ENCODE measurements at regions not wholly inside any gene's neighbourhood (a gene's known extent, or its start where the extent isn't known, plus 50 kb on each side); places are given as distances from the start of the nearest gene placed in this dataset.
"Not testable (repeated sequence)": the region's sequence is repeated elsewhere in the genome, so short reads cannot be mapped to it uniquely, and the experiment has no call there.

GRCh38 chr9:73441223-73441622 is 289.6 kb downstream of the ANXA1 start:
- WGBS (ENCODE audit: insufficient coverage): no CpG with 5 or more reads among the region's 1 CpG
- Mint-ChIP-seq H3K27me3 (no peaks in the 10 kb centered on the region), H3K4me1 (no peaks in the 10 kb centered on the region), H3K27ac (no peak overlapping the region), H3K9me3 (peaks cover 0 to 8% (median 0%) of the 10 kb centered on the region in 3 donors), H3K4me3 (no peak overlapping the region), H3K36me3 (no peaks in the 10 kb centered on the region)
- no peaks in the 10 kb centered on the region for H3K9me3 ChIP-seq
- no peak overlapping the region for H3K4me3 ChIP-seq (ENCODE audit: control insufficient read depth in 1 of 2, extremely low read depth in 1 of 2, low read length in 1 of 2)
- DNase-seq: no peak
- H3K4me1 ChIP-seq (ENCODE audit: control insufficient read depth in 1 of 2, extremely low read depth in 1 of 2, insufficient read depth in 2 of 2, low read length in 2 of 2): no peaks in the 10 kb centered on the region
- CTCF ChIA-PET: interaction anchor here in 1 of 2 donors (0.6 kb wide), 1 partner anchor 14 kb away, joined by 3 read pairs; no protein-coding TSS in a partner anchor
- no peaks in the 10 kb centered on the region for H3K27me3 ChIP-seq (replicated peaks in 1 of 2; ENCODE audit: control insufficient read depth in 2 of 2, extremely low read depth in 1 of 2, insufficient read depth in 2 of 2, low read length in 1 of 2)
- POLR2A ChIA-PET: no interaction called here
- H3K36me3 ChIP-seq (ENCODE audit: control insufficient read depth in 2 of 2, extremely low read depth in 1 of 2, insufficient read depth in 1 of 2, low read length in 1 of 2): no peaks in the 10 kb centered on the region
- no peak for ATAC-seq (replicated peaks in 1 of 4)
- no peak overlapping the region for H3K27ac ChIP-seq (ENCODE audit: low read length)

- Histone ChIP-seq H3K9me3 (no peaks in the 10 kb centered on the region), H3K27ac (ENCODE audit: low read length) (no peak overlapping the region), H3K4me1 (ENCODE audit: control insufficient read depth in 1 of 2, extremely low read depth in 1 of 2, insufficient read depth in 2 of 2, low read length in 2 of 2) (no peaks in the 10 kb centered on the region), H3K27me3 (replicated peaks in 1 of 2; ENCODE audit: control insufficient read depth in 2 of 2, extremely low read depth in 1 of 2, insufficient read depth in 2 of 2, low read length in 1 of 2) (no peaks in the 10 kb centered on the region), H3K36me3 (ENCODE audit: control insufficient read depth in 2 of 2, extremely low read depth in 1 of 2, insufficient read depth in 1 of 2, low read length in 1 of 2) (no peaks in the 10 kb centered on the region), H3K4me3 (ENCODE audit: control insufficient read depth in 1 of 2, extremely low read depth in 1 of 2, low read length in 1 of 2) (no peak overlapping the region)
- Mint-ChIP-seq H3K27ac (no peak overlapping the region), H3K9me3 (peaks cover 0 to 8% (median 0%) of the 10 kb centered on the region in 3 donors), H3K36me3 (no peaks in the 10 kb centered on the region), H3K4me1 (no peaks in the 10 kb centered on the region), H3K27me3 (no peaks in the 10 kb centered on the region), H3K4me3 (no peak overlapping the region)
- POLR2A ChIA-PET: no interaction called here
- CTCF ChIA-PET: no interaction called here
- WGBS (ENCODE audit: insufficient coverage): no CpG with 5 or more reads among the region's 5 CpGs
- ATAC-seq (replicated peaks in 1 of 4): no peak
- no peak for DNase-seq
These were observed 290.5 kb downstream of the ANXA1 start for GRCh38 chr9:73441890-73442818.

GRCh38 chr9:73444821-73445220 is 293.2 kb downstream of the ANXA1 start:
- ATAC-seq (replicated peaks in 1 of 4) (no peak), DNase-seq (no peak)
- no peaks in the 10 kb centered on the region for H3K36me3 Mint-ChIP-seq
- Histone ChIP-seq H3K27me3 (replicated peaks in 1 of 2; ENCODE audit: control insufficient read depth in 2 of 2, extremely low read depth in 1 of 2, insufficient read depth in 2 of 2, low read length in 1 of 2) (no peaks in the 10 kb centered on the region), H3K4me1 (ENCODE audit: control insufficient read depth in 1 of 2, extremely low read depth in 1 of 2, insufficient read depth in 2 of 2, low read length in 2 of 2) (no peaks in the 10 kb centered on the region), H3K36me3 (ENCODE audit: control insufficient read depth in 2 of 2, extremely low read depth in 1 of 2, insufficient read depth in 1 of 2, low read length in 1 of 2) (no peaks in the 10 kb centered on the region), H3K9me3 (no peaks in the 10 kb centered on the region), H3K4me3 (ENCODE audit: control insufficient read depth in 1 of 2, extremely low read depth in 1 of 2, low read length in 1 of 2) (no peak overlapping the region), H3K27ac (ENCODE audit: low read length) (no peak overlapping the region)
- no peak overlapping the region for H3K4me3 Mint-ChIP-seq
- CTCF ChIA-PET: no interaction called here
- no CpG with 5 or more reads among the region's 1 CpG for WGBS (ENCODE audit: insufficient coverage)
- H3K4me1 Mint-ChIP-seq: no peaks in the 10 kb centered on the region
- POLR2A ChIA-PET: no interaction called here
- H3K9me3 Mint-ChIP-seq: peaks cover 0 to 9% (median 0%) of the 10 kb centered on the region in 3 donors
- H3K27ac Mint-ChIP-seq: no peak overlapping the region
- no peaks in the 10 kb centered on the region for H3K27me3 Mint-ChIP-seq

GRCh38 chr9:73445384-73445783 is 293.7 kb downstream of the ANXA1 start:
- H3K27me3 Mint-ChIP-seq; H3K27me3 ChIP-seq (replicated peaks in 1 of 2; ENCODE audit: control insufficient read depth in 2 of 2, extremely low read depth in 1 of 2, insufficient read depth in 2 of 2, low read length in 1 of 2); H3K9me3 Mint-ChIP-seq; POLR2A ChIA-PET; H3K9me3 ChIP-seq; H3K4me1 Mint-ChIP-seq; H3K36me3 ChIP-seq (ENCODE audit: control insufficient read depth in 2 of 2, extremely low read depth in 1 of 2, insufficient read depth in 1 of 2, low read length in 1 of 2); DNase-seq; H3K27ac Mint-ChIP-seq; CTCF ChIA-PET; H3K27ac ChIP-seq (ENCODE audit: low read length); H3K4me1 ChIP-seq (ENCODE audit: control insufficient read depth in 1 of 2, extremely low read depth in 1 of 2, insufficient read depth in 2 of 2, low read length in 2 of 2); H3K4me3 Mint-ChIP-seq; H3K4me3 ChIP-seq (ENCODE audit: control insufficient read depth in 1 of 2, extremely low read depth in 1 of 2, low read length in 1 of 2); H3K36me3 Mint-ChIP-seq; ATAC-seq (replicated peaks in 1 of 4): not testable (repeated sequence)
- WGBS (ENCODE audit: insufficient coverage): no CpG with 5 or more reads among the region's 1 CpG

GRCh38 chr9:73446306-73446705 is 294.6 kb downstream of the ANXA1 start:
- no peaks in the 10 kb centered on the region for H3K4me1 Mint-ChIP-seq
- no peaks in the 10 kb centered on the region for H3K27me3 Mint-ChIP-seq
- no peak overlapping the region for H3K4me3 Mint-ChIP-seq
- Histone ChIP-seq H3K27me3 (replicated peaks in 1 of 2; ENCODE audit: control insufficient read depth in 2 of 2, extremely low read depth in 1 of 2, insufficient read depth in 2 of 2, low read length in 1 of 2) (no peaks in the 10 kb centered on the region), H3K36me3 (ENCODE audit: control insufficient read depth in 2 of 2, extremely low read depth in 1 of 2, insufficient read depth in 1 of 2, low read length in 1 of 2) (no peaks in the 10 kb centered on the region), H3K27ac (ENCODE audit: low read length) (no peak overlapping the region), H3K4me1 (ENCODE audit: control insufficient read depth in 1 of 2, extremely low read depth in 1 of 2, insufficient read depth in 2 of 2, low read length in 2 of 2) (no peaks in the 10 kb centered on the region), H3K9me3 (no peaks in the 10 kb centered on the region), H3K4me3 (ENCODE audit: control insufficient read depth in 1 of 2, extremely low read depth in 1 of 2, low read length in 1 of 2) (no peak overlapping the region)
- ATAC-seq (replicated peaks in 1 of 4): no peak
- no peak overlapping the region for H3K27ac Mint-ChIP-seq
- H3K36me3 Mint-ChIP-seq: no peaks in the 10 kb centered on the region
- DNase-seq: no peak
- ChIA-PET CTCF (no interaction called here), POLR2A (no interaction called here)
- H3K9me3 Mint-ChIP-seq: peaks cover 0 to 8% (median 0%) of the 10 kb centered on the region in 3 donors

- POLR2A ChIA-PET: no interaction called here
- peaks cover 0 to 4% (median 3%) of the 10 kb centered on the region in 3 donors for H3K9me3 Mint-ChIP-seq
- DNase-seq: no peak
These were observed 299.3 kb downstream of the ANXA1 start for GRCh38 chr9:73451003-73451402.

More at GRCh38 chr9:73451003-73451402, 299.3 kb downstream of the ANXA1 start:
- Mint-ChIP-seq H3K27ac (no peak overlapping the region), H3K4me3 (no peak overlapping the region), H3K27me3 (no peaks in the 10 kb centered on the region), H3K4me1 (no peaks in the 10 kb centered on the region), H3K36me3 (no peaks in the 10 kb centered on the region)
- no CpG with 5 or more reads among the region's 2 CpGs for WGBS (ENCODE audit: insufficient coverage)
- no peak for ATAC-seq (replicated peaks in 1 of 4)
- Histone ChIP-seq H3K36me3 (ENCODE audit: control insufficient read depth in 2 of 2, extremely low read depth in 1 of 2, insufficient read depth in 1 of 2, low read length in 1 of 2) (no peaks in the 10 kb centered on the region), H3K4me1 (ENCODE audit: control insufficient read depth in 1 of 2, extremely low read depth in 1 of 2, insufficient read depth in 2 of 2, low read length in 2 of 2) (no peaks in the 10 kb centered on the region), H3K4me3 (ENCODE audit: control insufficient read depth in 1 of 2, extremely low read depth in 1 of 2, low read length in 1 of 2) (no peak overlapping the region), H3K27me3 (replicated peaks in 1 of 2; ENCODE audit: control insufficient read depth in 2 of 2, extremely low read depth in 1 of 2, insufficient read depth in 2 of 2, low read length in 1 of 2) (no peaks in the 10 kb centered on the region), H3K9me3 (no peaks in the 10 kb centered on the region), H3K27ac (ENCODE audit: low read length) (no peak overlapping the region)
- CTCF ChIA-PET: no interaction called here

All from T-cell (primary cell).